GM18507 (cell line): ENCODE measurements at regions not wholly inside any gene's neighbourhood (a gene's known extent, or its start where the extent isn't known, plus 50 kb on each side); places are given as distances from the start of the nearest gene placed in this dataset.

Experiments used
- DNase-seq: peaks from one replicate; pipeline ENCODE4 v3.0.0; 2011; ENCODE audit warnings: low read depth; ENCODE audit not compliant: insufficient read length; ENCODE audit errors: extremely low spot score
- FAIRE-seq: peaks from 2 replicates; lab custom pipeline; 2011; peaks lifted over from hg19 to GRCh38; lab: Jason Lieb, UNC

GRCh38 chr3:24945563-24945962 is 450.9 kb upstream of the THRB start:
- no peak for DNase-seq
- FAIRE-seq: no peak

- FAIRE-seq (no peak), DNase-seq (no peak)
Measured at GRCh38 chr3:24947103-24947502, 452.5 kb upstream of the THRB start.

DNA sequence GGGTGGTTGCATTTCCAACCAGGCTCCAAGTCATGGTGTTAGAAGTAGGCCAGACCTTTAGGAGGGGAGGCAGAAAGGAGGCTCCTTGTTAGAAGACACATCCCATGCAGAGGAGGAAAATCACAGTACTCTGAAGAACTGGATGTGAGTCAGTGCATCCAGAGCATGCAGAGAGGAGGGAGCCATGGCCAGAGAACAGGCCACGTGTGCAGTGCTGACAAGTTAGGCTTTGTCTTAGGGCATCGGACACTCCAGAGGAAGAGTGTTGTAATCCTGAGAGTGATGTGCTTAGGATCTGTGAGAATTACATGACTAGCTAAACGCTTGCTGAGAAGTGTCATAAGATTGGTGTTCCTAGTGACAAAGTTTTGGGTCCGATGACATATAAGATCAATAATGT is 456.5 kb upstream of the THRB start:
- FAIRE-seq: no peak

DNA sequence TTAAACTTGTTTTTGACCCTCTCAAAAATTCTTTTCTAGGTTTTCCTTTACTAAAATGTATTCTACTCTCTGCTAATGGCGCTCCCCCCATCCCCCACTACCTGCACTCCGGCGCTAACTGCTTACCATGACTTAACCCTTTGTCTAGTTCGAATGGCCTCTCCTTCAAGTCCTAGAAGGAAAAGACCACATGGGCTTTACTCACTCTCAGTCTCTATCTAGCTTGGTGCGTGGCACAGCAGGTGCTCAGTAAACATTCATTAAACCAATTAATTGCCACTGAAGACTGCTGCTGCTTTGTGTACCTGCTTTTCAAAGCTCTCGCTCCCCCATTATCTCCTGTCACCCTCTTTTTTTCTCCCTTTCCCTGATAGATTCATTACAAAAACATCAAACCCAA is 457.7 kb upstream of the THRB start:
- no peak for FAIRE-seq
- no peak for DNase-seq

More for the DNA sequence above, 456.5 kb upstream of the THRB start:
- no peak for DNase-seq

- DNase-seq (no peak), FAIRE-seq (no peak)
Measured at GRCh38 chr3:24953060-24953771, 458.6 kb upstream of the THRB start.

DNA sequence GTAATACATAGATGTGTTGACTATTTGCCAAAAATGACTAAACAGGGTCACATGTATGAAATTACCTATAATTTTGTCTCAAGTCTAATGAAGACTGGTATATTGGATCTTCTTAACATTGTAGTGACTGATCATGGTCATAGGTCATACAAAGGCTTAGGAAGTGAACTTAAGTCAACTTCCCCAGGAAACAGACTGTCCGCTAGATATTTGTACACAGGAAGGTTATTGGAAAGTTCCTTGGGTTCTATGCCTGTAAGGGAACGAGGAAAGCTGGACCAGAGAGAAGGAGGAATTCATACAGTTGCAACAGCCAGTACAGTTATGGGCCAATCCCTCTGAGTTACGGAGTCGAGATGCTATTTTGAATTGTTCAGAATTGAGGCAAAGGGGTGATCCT is 462.0 kb upstream of the THRB start:
- FAIRE-seq: no peak

DNA sequence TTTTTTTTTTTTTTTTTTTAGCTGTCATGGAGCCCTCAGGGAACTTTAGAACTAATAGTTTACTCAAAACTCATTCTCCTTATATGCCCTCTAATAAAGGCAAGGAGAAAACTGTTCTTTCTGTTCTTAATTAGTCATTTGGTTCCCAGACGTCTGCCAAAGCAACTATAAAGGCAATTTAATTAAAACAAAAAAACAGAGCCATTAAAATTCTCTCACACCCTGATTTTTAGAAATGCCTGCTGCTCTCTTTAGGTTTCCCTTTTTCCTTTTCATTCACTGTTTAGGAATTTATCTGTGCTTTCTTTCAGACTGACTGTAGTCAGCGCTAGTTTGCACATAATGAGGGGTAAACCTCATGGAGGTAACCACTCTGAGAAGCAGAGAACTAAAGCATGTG is 463.6 kb upstream of the THRB start:
- DNase-seq (no peak), FAIRE-seq (no peak)

More for the DNA sequence above, 462.0 kb upstream of the THRB start:
- DNase-seq: no peak

GRCh38 chr3:24958910-24959447 is 464.3 kb upstream of the THRB start:
- DNase-seq (no peak), FAIRE-seq (no peak)

DNA sequence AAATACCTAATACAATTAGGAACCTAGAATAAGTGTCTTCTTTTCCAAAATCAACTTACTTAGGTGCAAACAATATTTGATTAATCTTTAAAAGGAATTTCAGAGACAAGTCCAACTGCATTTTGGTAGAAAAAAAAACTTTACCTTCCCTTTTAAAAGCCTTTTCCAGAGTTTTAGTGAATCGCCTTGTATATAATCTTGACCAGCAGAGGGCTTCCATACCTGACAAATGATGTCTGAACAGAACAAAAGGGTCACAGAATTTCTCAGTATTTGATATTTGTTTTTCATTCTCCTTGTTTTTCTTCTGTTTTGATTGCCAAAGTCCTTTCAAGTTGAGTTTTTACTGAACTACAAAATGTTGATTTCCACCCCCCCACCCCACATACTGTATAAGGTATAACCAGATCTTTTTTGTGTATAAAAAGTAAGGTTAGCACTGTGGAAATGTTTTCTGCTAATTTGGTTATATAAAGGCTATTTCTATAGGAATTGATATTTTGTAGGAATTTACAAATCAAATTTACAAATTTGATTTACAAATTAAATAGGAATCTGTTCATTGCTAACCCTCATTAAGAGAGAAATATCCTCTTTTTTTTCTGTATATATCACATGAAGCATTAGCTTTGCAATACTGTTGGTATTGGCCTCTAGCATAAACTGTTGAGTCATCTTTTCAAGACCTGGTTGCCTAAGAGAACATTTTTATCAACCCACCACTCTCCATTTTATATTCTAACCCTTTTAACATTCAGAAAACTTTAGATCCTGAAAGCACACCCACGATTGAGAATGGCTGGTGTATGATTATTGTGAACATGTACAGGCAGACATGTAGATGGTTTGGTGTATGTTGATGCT is 464.1 kb upstream of the RARB start:
- FAIRE-seq: peak; percentile 53
- no peak for DNase-seq

GRCh38 chr3:24965706-24966385 is 462.2 kb upstream of the RARB start:
- FAIRE-seq (no peak), DNase-seq (no peak)

- DNase-seq: no peak
- no peak for FAIRE-seq
Measured at GRCh38 chr3:24968036-24968435, 460.0 kb upstream of the RARB start.

DNA sequence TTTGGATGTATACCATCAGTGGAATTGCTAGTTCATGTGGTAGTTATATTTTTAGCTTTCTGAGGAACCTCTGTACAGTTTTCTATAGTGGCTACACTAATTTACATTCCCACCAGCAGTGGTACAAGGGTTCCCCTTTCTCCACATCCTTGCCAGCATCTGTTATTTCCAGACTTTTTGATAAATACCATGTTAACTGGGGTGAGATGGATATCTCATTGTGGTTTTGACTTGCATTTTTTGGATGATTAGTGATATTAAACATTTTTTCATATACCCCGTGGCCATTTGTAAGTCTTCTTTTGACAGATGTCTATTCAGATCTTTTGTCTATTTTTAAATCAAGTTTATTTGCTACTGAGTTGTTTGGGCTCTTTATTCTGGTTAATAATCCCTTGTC is 455.6 kb upstream of the RARB start:
- no peak for FAIRE-seq

GRCh38 chr3:24981309-24981708 is 446.8 kb upstream of the RARB start:
- no peak for FAIRE-seq
- DNase-seq: no peak

More for the DNA sequence above, 455.6 kb upstream of the RARB start:
- DNase-seq: no peak

GRCh38 chr3:24981924-24982323 is 446.1 kb upstream of the RARB start:
- DNase-seq (no peak), FAIRE-seq (no peak)

DNA sequence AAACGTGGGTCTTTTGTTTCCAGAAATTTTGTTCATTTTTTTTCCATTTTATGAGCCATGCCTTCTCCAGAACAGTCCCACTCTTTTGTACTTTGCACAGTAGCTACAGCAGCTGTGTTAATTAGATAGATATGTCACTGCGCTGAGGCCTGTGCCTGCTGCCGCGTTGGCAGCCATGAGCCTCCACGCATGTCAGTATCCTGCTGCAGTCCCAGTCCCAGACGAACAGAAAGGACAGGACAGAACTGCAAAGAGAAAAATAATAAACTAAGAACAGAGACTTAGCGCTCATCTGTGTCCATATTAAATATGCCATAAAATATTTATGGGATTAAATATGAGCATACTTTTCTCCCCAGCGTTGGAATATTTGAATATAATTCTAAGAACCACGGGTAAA is 442.4 kb upstream of the RARB start:
- FAIRE-seq: no peak
- DNase-seq: no peak

DNA sequence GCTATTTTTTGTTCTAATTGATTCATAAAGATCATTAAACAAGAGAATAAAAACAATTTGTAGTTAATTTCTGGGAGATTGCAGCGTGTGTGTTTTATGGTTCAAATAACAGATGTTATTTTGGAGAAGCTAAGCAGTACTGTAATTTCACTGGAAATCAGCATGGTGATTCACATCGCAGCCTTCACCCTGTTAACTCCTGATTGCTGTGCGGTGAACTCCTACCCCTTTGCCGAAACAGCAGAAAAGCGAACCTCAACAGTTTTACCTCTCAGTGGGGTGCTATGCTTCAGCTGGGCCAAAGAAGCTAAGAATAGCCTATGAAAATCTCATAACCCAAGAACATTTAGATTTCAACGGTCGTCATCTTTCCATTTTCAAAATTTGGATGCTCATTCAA is 441.5 kb upstream of the RARB start:
- FAIRE-seq (no peak), DNase-seq (no peak)

DNA sequence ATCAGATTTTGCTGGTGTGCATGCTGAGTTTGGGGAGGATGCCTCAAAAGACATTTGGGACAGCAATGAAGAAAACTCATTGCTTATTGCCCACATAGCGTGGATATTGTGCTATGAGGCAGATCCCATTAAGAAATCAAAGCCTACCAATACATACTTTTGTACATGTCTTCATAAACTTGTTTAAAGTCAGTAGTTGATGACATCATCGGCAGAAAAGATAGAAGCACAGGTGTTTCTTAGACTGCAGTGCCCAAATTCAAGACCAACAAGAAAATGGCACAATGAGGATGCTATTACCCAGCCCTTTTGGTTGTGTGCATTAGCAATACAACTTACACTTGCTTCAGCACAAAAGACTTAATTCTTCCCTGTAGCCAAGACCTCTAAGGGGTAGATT is 428.7 kb upstream of the RARB start:
- DNase-seq: no peak
- FAIRE-seq: no peak

GRCh38 chr3:25000971-25001591 is 427.0 kb upstream of the RARB start:
- DNase-seq: no peak

DNA sequence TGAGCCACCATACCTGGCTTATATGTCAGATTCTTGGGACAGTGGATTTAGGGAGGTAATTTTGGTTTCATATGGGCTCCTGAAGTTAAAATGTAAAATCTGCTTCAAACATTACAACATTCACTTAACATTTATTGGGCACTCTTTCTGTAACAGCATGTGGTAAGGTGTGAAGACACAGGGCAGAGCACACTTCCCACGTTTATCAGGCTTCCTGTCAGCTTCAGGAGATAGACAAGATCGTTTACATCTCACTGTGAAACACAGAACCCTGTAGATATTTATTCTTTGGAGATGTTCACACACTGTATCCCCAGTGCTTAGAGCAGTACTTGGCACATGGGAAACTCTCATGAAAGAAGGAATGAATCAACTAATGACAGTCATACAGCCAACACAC is 426.0 kb upstream of the RARB start:
- no peak for DNase-seq
- no peak for FAIRE-seq

More at GRCh38 chr3:25000971-25001591, 427.0 kb upstream of the RARB start:
- no peak for FAIRE-seq
